K562 (cell line): ENCODE measurements at regions not wholly inside any gene's neighbourhood (a gene's known extent, or its start where the extent isn't known, plus 50 kb on each side); places are given as distances from the start of the nearest gene placed in this dataset.

Source experiments
- ATAC-seq: fragments of 200-7000 bp; cut with Tn5 transposase; 3 replicates; pipeline ENCODE4 v1.9.1; 2020; ENCODE audit warnings: moderate library complexity
- BruUV-seq: library from RNA; stranded (reverse); fragments of 400-500 nt; replicated peaks from 2 replicates; lab custom pipeline; 2021; lab: Mats Ljungman, UMichigan
- CTCF ChIA-PET: fragments of 300-600 bp; formaldehyde crosslinking; extraction: SDS; loops from one replicate; lab custom pipeline; 2021; ENCODE audit warnings: low intra/inter-chr PET ratio; lab: Yijun Ruan, JAX
- POLR2A ChIA-PET: fragments of 300-600, 350-650 bp; sonication (Branson Sonifier 250); formaldehyde crosslinking; extraction: SDS; loops from one replicate; lab custom pipeline; 2021; ENCODE audit warnings: antibody characterized with exemption, inconsistent platforms; lab: Yijun Ruan, JAX
- DNase-seq, 4 experiments: peaks; one replicate each; pipeline versions ENCODE4 v3.0.0 to v3.0.0-alpha.2; 2011 to 2018; ENCODE audit warnings: low spot score in 3 of 4, mixed read lengths in 3 of 4; ENCODE audit errors: extremely low read depth in 1 of 4
- FAIRE-seq: peaks from 2 replicates; lab custom pipeline; 2011; peaks lifted over from hg19 to GRCh38; lab: Jason Lieb, UNC
- H2AFZ ChIP-seq: 2 replicates; pipeline ENCODE4 v1.6.0; 2011; ENCODE audit warnings: low read depth, low read length, control low read depth, inconsistent platforms
- H3K27ac ChIP-seq: fragments of 200-600 bp; 3 replicates; pipeline ENCODE4 v1.8.0; 2011; ENCODE audit warnings: low read depth, mild to moderate bottlenecking, control low read depth, inconsistent platforms, low read length, moderate library complexity, mixed read lengths; ENCODE audit errors: extremely low read depth
- H3K27me3 ChIP-seq, 2 experiments: fragments of 300-600 bp in 1 of 2; 2 replicates in 1 of 2; 3 replicates in 1 of 2; pipeline versions ENCODE4 v1.6.0 to v1.8.0; 2011; ENCODE audit warnings: inconsistent platforms in 2 of 2, low read length in 2 of 2, mild to moderate bottlenecking in 1 of 2, mixed read lengths in 1 of 2, moderate library complexity in 1 of 2; ENCODE audit not compliant: control insufficient read depth in 2 of 2, insufficient read depth in 2 of 2
- H3K36me3 ChIP-seq: fragments of 300-600 bp; 3 replicates; pipeline ENCODE4 v1.8.0; 2011; ENCODE audit warnings: mild to moderate bottlenecking, low read length, inconsistent platforms; ENCODE audit not compliant: control insufficient read depth, insufficient read depth
- H3K4me1 ChIP-seq, 2 experiments: fragments of 200-600 bp in 1 of 2; replicated peaks in 1 of 2; 2 replicates in 1 of 2; 3 replicates in 1 of 2; pipeline versions ENCODE4 v1.5.1 to v1.8.0; 2011; ENCODE audit warnings: inconsistent platforms in 2 of 2, low read length in 2 of 2, mild to moderate bottlenecking in 1 of 2, mixed read lengths in 1 of 2, moderate library complexity in 1 of 2; ENCODE audit not compliant: control insufficient read depth in 2 of 2, insufficient read depth in 2 of 2
- H3K4me2 ChIP-seq: 2 replicates; pipeline ENCODE4 v1.6.1; 2011; ENCODE audit warnings: low read length, control low read depth, inconsistent platforms, mixed read lengths; ENCODE audit not compliant: insufficient read depth
- H3K4me3 ChIP-seq: fragments of 200-600 bp; sonication (generic), shearing (Covaris generic); 2 replicates; pipeline ENCODE4 v1.5.1; 2016; ENCODE audit warnings: control low read depth, inconsistent platforms
- H3K79me2 ChIP-seq: fragments of 200-600 bp; 3 replicates; pipeline ENCODE4 v1.8.0; 2011; ENCODE audit warnings: low read length, inconsistent platforms; ENCODE audit not compliant: control insufficient read depth, insufficient read depth
- H3K9ac ChIP-seq, 2 experiments: 2 replicates each; pipeline versions ENCODE4 v1.6.0 to v1.6.1; 2011; ENCODE audit warnings: low read depth in 2 of 2, low read length in 2 of 2, control low read depth in 1 of 2, inconsistent platforms in 1 of 2, mild to moderate bottlenecking in 1 of 2, mixed read lengths in 1 of 2; ENCODE audit not compliant: insufficient read depth in 1 of 2
- H3K9me1 ChIP-seq: one replicate; pipeline ENCODE4 v1.6.0; 2011; ENCODE audit warnings: inconsistent platforms, mild to moderate bottlenecking, low read length, moderate library complexity; ENCODE audit not compliant: control insufficient read depth, insufficient read depth
- H3K9me3 ChIP-seq: replicated peaks from 2 replicates; pipeline ENCODE4 v1.5.1; 2011; ENCODE audit warnings: low read depth, low read length, inconsistent platforms; ENCODE audit not compliant: control insufficient read depth, insufficient read depth
- H4K20me1 ChIP-seq: replicated peaks from 2 replicates; pipeline ENCODE4 v1.6.1; 2011; ENCODE audit warnings: low read length, inconsistent platforms, mixed read lengths; ENCODE audit not compliant: control insufficient read depth, insufficient read depth
- CHAMP1 ChIP-seq: fragments of 450-650 bp; IDR thresholded peaks from 2 replicates; pipeline ENCODE4 v1.6.1; 2016; ENCODE audit warnings: mild to moderate bottlenecking
- FOXJ2 ChIP-seq: fragments of 200-800 bp; sonication (Bioruptor generic); IDR thresholded peaks from 2 replicates; pipeline ENCODE4 v1.6.1; 2016; ENCODE audit warnings: missing genetic modification characterization, missing compliant biosample characterization
- FOXP1 ChIP-seq: sonication (generic); formaldehyde crosslinking; IDR thresholded peaks from 2 replicates; pipeline ENCODE4 v1.8.0; 2022; ENCODE audit warnings: mild to moderate bottlenecking, missing genetic modification reagents
- PTRF ChIP-seq: fragments of 450-650 bp; IDR thresholded peaks from 2 replicates; pipeline ENCODE4 v1.6.1; 2016; ENCODE audit warnings: mild to moderate bottlenecking, missing genetic modification characterization, missing compliant biosample characterization
- RBM14 ChIP-seq: fragments of 200-400 bp; formaldehyde crosslinking; IDR thresholded peaks from 2 replicates; pipeline ENCODE4 v1.6.1; 2018; ENCODE audit warnings: low read depth, mild to moderate bottlenecking, low read length, moderate library complexity, borderline replicate concordance; ENCODE audit not compliant: insufficient read depth
- STAT5B ChIP-seq: fragments of 250-450 bp; sonication (Bioruptor Pico); IDR thresholded peaks from 2 replicates; pipeline ENCODE4 v1.8.0; 2021; ENCODE audit warnings: mild to moderate bottlenecking, inconsistent platforms
- TCF7 ChIP-seq: sonication (generic); IDR thresholded peaks from 2 replicates; pipeline ENCODE4 v1.6.1; 2016; ENCODE audit warnings: antibody characterized with exemption, borderline replicate concordance
- ZNF589 ChIP-seq: fragments of 200-800 bp; sonication (Bioruptor generic); IDR thresholded peaks from 2 replicates; pipeline ENCODE4 v1.6.1; 2016; ENCODE audit warnings: low read depth, missing genetic modification characterization, missing compliant biosample characterization
- WGBS: fragments of 100-300 bp; shearing (Covaris generic); methylation state at CpG from one replicate; pipeline ENCODE4 v1.1.6; 2016; ENCODE audit warnings: low coverage, mixed read lengths; ENCODE audit not compliant: insufficient coverage; ENCODE audit errors: missing lambda C conversion rate; 5-methylcytosine and 5-hydroxymethylcytosine counted together
- in situ Hi-C: fragments of 300-500 bp; cut with MboI; formaldehyde crosslinking; loops from 4 replicates; pipeline ENCODE4 v1.15.0; 2018; ENCODE audit warnings: inconsistent platforms, mixed read lengths
- intact Hi-C: fragments of 100-400 bp; cut with micrococcal nuclease; formaldehyde crosslinking; loops from 2 replicates; pipeline ENCODE4 v1.14.2; 2022
- TF ChIP-seq, protein P1 (sequence below): fragments of 450-650 bp; IDR thresholded peaks from 2 replicates; pipeline ENCODE4 v1.6.1; 2014; ENCODE audit warnings: low read depth, mild to moderate bottlenecking, moderate library complexity, borderline replicate concordance
- TF ChIP-seq, protein P2 (sequence below): fragments of 200-400 bp; formaldehyde crosslinking; IDR thresholded peaks from 2 replicates; pipeline ENCODE4 v1.6.1; 2017; ENCODE audit warnings: mild to moderate bottlenecking, low read depth, low read length, moderate library complexity

- TF ChIP-seq, protein P1, sequence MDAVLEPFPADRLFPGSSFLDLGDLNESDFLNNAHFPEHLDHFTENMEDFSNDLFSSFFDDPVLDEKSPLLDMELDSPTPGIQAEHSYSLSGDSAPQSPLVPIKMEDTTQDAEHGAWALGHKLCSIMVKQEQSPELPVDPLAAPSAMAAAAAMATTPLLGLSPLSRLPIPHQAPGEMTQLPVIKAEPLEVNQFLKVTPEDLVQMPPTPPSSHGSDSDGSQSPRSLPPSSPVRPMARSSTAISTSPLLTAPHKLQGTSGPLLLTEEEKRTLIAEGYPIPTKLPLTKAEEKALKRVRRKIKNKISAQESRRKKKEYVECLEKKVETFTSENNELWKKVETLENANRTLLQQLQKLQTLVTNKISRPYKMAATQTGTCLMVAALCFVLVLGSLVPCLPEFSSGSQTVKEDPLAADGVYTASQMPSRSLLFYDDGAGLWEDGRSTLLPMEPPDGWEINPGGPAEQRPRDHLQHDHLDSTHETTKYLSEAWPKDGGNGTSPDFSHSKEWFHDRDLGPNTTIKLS: no peak
- TF ChIP-seq FOXP1 (CRISPR knock-in tag) (no peak), CHAMP1 (no peak)
Measured at GRCh38 chr10:23676296-23676695, 237.4 kb downstream of the OTUD1 start (continued).

DNA sequence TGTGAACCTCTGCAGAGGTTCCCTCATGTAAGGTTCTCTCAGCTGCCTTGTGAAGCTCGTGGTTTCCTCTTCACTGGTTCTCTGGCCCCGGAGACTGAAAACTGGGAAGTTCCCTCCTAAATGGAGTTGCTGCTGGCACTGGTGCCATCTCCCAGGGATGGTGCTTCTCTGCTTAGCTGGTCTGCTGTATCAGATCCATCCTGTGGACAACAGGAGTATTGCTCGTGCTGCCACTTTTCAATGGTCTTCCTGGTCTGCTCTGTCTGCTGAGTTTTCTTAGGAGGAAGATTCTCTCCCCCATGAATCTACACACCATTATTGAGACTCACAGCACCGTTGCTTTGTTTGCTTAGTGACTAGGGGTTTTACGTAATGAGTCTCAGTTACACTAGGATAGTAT lies 247.8 kb downstream of the OTUD1 start:
- DNase-seq (no peak), ATAC-seq (no peak), FAIRE-seq (no peak)
- H3K27me3 ChIP-seq: no peaks in the 10 kb centered on the region
- POLR2A ChIA-PET: interaction anchor here (0.6 kb wide), 1 partner anchor 30 kb away, joined by 4 read pairs; no protein-coding TSS in a partner anchor
- H2AFZ ChIP-seq: no peak overlapping the region
- TF ChIP-seq TCF7 (no peak), PTRF (no peak), FOXJ2 (no peak), STAT5B (CRISPR knock-in tag) (no peak), RBM14 (no peak), ZNF589 (no peak)
- TF ChIP-seq, protein P2, sequence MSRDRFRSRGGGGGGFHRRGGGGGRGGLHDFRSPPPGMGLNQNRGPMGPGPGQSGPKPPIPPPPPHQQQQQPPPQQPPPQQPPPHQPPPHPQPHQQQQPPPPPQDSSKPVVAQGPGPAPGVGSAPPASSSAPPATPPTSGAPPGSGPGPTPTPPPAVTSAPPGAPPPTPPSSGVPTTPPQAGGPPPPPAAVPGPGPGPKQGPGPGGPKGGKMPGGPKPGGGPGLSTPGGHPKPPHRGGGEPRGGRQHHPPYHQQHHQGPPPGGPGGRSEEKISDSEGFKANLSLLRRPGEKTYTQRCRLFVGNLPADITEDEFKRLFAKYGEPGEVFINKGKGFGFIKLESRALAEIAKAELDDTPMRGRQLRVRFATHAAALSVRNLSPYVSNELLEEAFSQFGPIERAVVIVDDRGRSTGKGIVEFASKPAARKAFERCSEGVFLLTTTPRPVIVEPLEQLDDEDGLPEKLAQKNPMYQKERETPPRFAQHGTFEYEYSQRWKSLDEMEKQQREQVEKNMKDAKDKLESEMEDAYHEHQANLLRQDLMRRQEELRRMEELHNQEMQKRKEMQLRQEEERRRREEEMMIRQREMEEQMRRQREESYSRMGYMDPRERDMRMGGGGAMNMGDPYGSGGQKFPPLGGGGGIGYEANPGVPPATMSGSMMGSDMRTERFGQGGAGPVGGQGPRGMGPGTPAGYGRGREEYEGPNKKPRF: no peak
- no peaks in the 10 kb centered on the region for H3K79me2 ChIP-seq
- CTCF ChIA-PET: no interaction called here
- H3K4me3 ChIP-seq: no peak overlapping the region
- no peak overlapping the region for H3K27ac ChIP-seq
- BruUV-seq: no TSS peak
- no peak overlapping the region for H3K4me2 ChIP-seq
- no peaks in the 10 kb centered on the region for H3K36me3 ChIP-seq
- H3K4me1 ChIP-seq: no peaks in the 10 kb centered on the region
- no peaks in the 10 kb centered on the region for H4K20me1 ChIP-seq
- WGBS: 2% methylated on average over 5 of the region's 5 CpGs
- H3K9ac ChIP-seq: no peak overlapping the region
- in situ Hi-C loops: loop anchor here (25.0 kb wide), 1 partner anchor 349 kb away; the partner anchor contains the start of gene C10orf67
- intact Hi-C loops: no loop called here
- H3K9me3 ChIP-seq: no peaks in the 10 kb centered on the region
- no peaks in the 10 kb centered on the region for H3K9me1 ChIP-seq
